T-helper 1 cell treated with Interleukin-12 subunit alpha and Interleukin-12 subunit beta and Interleukin-4 antibody, amounts not matched to agents 30 ng/mL and 1 ng/mL, for 36 hours (primary cell): ENCODE measurements at regions not wholly inside any gene's neighbourhood (a gene's known extent, or its start where the extent isn't known, plus 50 kb on each side); places are given as distances from the start of the nearest gene placed in this dataset.
"Not testable (repeated sequence)": the region's sequence is repeated elsewhere in the genome, so short reads cannot be mapped to it uniquely, and the experiment has no call there.

ENCODE experiments used
- intact Hi-C: fragments of 100-400 bp; cut with micrococcal nuclease; formaldehyde crosslinking; loops from one replicate; pipeline ENCODE4 v1.15.1; 2024

DNA sequence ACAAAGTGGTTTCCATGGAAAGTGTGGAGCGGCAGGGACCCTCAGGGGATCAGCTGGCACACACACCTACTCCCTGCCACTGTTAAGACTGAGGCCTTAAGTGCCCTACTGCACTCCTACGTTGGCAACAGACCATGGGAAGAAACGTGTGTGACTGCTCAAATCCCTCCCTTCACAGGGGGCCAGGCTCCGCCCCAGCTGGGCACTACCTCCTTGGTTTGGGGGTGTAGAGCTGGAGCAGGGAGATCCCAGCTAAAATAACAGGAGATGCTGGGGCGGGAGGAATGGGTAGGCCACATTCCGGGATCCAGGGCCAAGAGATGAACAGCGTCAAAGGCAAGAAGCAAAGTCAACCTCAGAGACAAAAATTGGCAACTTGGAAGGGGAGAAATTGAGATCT, 231.0 kb downstream of the EN1 start:
- intact Hi-C loops = no loop called here

DNA sequence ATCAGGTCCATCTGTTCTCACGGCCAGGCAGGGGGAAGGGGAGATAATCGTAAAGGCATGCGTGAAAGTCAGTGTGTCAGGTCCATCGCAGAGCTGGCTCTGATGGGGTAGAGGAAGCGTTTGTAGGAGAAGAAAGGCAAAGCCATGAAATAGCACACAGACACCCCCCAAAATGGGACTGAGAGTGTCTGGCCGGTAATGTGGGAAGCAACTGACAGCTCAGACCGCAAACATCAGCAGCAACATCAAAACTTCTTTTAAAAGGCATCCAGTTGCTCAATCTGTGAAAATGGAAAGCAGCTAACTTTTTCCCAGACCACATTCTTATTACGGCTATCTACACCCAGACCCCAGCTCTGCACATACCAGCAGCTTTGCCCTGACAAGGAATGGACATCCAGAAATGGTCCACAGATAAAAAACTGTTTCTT, 232.6 kb downstream of the EN1 start:
- intact Hi-C loops = no loop called here

DNA sequence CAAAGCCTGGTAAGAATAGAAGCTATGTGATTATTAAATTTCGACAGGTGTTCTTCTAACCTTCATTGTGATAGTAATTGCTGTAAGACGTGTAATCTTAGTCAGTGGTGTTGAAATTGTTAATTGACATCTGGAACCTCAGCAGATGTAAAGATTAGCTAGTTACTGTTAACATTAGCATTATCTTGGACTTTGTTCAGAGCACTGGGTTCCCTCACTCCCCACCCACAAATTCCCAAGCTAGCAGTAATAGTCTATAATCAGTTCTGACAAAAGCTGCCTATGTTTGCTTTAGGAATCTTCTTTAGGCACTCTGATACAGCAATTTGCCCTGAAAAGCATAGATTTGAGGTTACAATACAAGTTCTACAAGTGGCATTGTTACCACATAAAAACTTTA, 233.7 kb downstream of the EN1 start:
- intact Hi-C loops = no loop called here

DNA sequence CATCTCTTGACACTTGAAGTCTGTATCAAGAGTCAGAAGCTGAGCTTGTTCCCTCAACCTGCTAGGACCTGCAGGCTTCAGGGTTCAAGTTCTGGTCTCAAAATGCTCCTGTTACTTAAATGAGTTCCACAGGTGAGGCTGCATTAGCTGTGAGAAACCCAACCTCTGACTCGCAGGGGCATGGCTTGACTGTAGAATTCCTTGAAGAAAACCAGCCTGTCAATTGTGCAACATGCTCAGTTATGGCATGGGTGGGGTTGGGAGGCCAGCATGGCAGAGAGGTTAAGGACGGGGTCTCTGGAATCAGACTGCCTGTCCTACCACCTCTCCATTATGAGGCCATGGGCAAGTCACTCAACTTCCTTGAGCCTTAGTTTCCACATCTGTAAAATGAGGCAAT, 235.8 kb downstream of the EN1 start:
- intact Hi-C loops = no loop called here

DNA sequence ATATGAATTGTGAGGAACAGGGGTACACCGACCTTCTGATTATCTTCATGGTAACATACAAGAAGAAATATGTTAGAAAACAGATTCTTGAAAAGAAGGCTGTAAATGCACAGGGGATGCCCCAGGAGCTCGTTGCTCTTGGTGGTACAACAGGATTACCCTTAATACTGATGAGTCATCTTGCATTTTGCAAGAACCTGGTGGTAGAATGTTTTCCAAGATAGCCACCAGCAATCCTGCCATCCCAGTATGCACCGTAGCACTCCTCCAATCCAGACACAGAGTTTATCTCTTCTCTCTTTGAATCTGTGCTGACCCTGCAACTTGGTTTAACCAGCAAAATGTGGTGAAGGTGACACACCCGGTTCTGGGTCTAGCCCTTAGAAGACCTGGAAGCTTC, 238.3 kb downstream of the EN1 start:
- intact Hi-C loops = no loop called here

DNA sequence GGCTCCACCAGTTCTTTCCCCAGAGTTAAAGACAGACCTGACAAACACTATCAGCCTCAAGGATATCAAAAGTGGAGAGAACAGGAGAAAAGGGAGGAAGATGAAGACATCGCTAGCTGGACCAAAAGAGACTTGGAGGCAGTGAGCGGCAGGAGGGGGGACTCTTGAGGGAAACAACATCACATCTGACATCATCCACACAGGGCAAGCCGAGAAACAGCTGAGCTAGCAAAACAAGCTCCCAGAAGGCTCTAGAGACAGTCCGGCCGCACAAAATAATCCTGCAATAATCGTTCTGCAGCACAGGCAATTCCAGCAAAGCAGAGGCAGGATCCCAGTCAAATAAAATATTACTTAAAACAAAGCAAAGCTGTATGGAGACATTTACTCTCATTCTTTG, 239.8 kb downstream of the EN1 start:
- intact Hi-C loops = no loop called here

DNA sequence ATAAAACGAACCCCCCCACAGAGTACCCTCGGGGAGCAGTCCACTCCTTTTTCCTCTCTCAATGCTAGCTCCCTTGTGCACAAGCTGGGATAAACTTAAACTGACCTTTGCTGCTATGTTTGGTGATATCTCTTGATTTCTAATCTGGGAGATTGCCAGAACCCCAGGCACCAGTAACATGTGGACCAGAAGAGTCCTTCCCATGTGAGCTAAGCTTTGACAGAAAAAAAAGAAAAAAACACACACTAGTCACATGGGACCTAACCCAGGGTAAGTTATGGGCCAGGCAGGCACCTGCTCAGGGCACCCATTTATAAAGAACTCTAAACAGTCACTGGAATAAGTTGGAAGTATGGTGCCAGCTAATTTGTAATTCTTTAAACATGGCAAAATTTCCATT, 242.6 kb downstream of the EN1 start:
- intact Hi-C loops = no loop called here

DNA sequence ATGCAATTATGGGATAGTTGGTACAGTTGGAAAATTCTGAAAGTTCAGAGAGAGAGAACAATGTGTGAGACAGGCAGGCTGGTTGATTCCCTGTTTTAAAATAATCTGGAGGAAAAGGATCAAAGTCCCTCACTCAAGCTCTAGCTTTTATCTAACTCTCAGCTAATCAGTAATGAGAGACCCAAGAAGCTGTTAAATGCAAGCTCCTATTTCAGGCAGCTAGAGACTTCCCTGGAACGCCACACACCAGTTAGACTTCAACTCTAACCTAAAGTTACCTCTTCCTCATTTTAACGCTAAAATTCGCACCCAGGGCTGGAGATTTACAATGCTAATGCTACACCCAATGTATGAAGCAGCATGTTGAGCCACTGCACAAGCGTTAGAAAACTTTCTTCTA, 243.1 kb downstream of the EN1 start:
- intact Hi-C loops = no loop called here

DNA sequence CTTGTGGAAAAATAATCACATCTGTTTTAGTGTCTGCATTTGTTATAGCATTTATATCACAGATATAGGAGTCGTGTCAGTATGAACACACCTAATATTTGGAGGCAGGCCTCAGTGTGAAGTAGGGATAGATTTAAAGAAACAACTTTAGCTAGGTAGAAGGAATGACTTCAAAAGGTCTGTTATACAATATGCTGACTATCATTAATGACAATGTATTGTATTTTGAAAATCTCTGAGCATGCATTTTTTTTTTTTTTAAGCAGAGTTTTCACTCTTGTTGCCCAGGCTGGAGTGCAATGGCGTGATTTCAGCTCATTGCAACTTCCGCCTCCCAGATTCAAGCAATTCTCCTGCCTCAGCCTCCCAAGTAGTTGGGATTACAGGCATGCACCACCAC, 248.3 kb downstream of the EN1 start:
- intact Hi-C loops = no loop called here

DNA sequence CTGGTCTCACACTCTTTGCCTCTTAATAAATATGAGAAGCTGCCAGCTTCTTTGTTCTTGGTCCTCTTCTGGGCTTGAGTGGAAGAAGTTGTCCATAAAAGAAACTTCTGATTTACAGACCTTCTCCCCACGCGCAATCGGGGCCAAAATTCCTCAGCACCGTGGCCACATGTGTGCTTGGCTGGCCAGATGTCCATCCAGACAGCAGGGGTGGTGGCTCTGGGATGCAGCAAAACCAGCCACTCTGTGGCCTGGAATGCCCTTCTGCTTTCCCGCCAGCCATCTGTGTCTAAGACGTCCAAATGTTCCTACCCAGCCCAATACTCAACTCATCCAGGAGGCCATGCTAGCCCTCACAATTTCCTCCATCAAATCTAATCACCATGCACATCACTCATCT, 250.8 kb downstream of the EN1 start:
- intact Hi-C loops = no loop called here

DNA sequence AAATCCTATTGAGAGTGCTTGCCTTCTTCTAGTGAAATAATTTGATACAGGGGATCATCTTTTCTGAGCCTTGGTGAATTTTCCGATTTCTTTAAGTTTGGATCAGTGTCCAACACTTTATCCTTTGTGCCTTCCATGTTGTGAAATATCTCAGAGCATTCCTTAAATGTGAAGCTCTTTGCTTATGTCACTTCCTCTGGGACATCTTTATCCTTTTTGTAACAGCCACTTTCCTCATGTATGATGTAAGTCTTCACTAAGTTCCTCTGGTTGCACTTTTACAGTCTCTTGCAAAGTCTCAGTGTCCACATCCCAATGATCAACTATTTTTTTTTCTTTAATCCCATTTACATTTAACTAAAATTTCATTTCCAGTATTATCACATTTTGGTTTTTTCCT, 254.2 kb downstream of the EN1 start:
- intact Hi-C loops = no loop called here

DNA sequence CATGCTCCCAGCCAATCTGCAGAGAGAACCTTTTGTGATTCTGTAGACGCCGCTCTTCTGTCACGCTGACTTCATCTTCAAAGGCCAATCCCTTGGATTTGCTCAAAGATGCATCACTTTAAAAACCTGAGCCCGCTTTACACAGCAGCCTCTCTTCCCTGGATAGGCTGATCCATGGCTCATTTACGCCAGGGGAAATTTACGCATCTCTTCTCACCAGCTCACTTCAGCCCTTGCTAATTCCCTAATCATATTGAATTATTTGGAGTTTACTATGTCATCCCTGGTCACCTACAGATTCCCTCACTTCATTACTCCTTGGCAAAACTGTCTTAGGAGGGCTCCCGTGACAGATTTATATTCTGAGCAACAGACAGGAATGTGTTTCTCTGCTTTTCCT, 256.2 kb downstream of the EN1 start:
- intact Hi-C loops = no loop called here

DNA sequence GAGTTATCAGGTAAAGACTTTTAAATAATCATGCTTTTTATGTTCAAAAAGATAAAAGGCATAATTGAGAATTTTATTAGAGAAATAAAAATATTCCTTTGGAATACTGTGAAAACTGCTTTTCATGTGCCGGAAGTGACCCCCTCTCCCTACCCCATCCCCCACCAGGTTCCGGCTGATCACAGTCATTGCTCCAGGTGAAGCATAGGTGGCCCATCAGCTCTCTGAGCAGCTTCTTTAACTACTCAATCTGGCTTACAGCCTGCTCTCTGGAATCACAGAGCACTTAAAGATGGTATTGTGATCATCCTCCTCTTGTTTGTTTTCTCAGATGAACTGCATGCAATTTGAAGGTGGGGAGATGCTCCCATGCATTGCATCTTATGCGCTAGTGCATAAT, 257.7 kb downstream of the EN1 start:
- intact Hi-C loops = no loop called here

DNA sequence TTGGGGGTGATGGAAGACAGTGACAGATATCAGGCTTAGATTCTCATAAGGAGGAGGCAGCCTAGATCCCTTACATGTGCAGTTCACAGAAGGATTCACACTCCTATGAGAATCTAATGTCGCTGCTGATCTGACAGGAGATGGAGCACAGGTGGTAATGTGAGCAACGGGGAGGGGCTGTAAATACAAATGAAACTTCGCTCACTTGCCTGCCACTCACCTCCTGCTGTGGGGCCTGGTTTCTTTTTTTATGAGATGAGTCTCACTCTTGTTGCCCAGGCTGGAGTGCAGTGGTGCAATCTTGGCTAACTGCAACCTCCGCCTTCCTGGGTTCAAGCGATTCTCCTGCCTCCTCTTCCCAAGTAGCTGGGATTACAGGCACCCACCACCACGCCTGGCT, 258.6 kb downstream of the EN1 start:
- intact Hi-C loops = no loop called here

DNA sequence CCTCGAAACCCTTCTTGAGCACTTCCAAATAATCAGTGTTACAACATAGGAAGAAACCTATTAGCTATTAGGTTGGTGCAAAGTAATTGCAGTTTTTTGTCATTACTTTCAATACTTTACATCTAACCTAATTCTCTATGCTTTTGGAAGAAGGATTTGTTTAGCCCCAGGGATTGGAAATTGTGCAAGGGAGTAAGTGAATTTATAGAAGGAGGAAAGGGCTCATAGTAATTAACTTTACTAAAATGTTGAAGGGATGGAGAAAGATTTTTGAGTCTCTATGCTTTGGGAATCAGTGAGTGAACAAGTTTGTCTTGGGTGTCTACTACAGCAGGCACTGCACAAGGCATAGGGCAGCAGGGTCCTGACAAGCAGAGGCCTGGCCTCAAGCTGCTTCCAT, 261.1 kb downstream of the EN1 start:
- intact Hi-C loops = no loop called here

DNA sequence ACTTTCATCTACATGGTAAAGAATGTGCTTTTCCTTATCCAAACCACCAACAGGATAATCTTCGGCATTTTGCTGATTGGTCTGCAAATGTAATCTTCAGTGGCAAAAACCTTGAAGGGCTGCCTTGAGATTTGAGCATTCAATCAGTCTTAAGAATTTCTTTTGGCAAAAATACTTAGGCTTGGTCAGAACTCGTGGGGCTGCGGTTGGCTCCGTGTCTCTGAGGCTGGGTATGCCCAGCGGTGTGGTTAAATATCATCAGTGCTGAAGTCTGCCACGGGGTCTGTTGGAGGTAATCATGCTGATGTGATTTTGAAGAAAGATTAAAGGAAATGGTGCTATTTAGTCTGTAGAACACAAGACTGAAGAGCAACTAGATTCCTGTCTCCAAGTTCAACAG, 262.6 kb downstream of the EN1 start:
- intact Hi-C loops = no loop called here

DNA sequence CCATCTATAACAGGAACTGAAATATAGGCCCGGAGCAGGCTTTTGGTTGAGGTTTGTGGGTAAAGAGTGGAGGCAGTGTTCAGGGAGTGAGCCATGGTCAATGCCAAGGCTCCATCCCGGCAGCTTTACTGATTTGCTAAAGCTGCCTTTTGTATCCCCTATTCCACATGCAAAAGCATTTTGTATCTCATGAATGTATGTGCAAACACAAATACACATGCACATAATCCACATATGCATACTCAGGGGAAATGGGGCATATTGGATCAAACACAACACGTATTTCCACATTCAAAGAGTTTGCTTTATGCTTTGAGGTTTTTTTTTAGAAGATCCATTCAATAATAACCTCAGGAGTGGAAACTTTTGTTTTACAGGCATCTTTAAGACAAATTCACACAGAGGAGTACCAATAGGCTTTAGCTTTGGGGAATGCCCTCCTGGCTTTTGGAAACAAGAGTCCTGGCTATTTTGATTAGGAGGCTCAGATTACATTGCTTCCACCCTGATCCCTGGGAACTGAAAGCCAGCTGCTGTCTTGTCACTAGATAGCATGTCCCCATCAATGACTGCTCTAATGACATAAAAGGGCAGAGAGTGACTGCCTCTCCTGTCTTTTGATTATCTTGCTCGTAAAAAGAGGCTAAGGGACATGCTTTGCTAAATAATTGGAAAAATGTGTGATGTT, 263.2 kb downstream of the EN1 start:
- intact Hi-C loops = no loop called here

DNA sequence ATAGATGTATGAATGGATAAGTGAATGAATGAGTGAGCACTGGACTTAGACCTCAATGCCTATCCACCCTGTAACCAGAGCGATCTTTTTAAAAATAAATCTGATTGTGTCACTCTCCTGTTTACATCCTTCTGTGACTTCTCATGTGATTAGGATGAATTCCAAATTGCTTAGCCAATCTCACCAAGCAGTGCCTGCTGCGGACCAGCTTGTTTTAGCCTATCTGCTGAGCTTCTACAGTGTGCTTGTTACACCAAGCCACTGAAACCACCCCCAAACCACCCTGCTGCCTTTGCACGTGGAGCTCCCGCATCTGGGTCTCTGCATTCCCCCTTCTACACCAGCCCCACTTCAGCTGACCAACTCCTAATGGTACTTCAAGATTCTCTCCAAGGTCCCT, 265.4 kb downstream of the EN1 start:
- intact Hi-C loops = no loop called here

DNA sequence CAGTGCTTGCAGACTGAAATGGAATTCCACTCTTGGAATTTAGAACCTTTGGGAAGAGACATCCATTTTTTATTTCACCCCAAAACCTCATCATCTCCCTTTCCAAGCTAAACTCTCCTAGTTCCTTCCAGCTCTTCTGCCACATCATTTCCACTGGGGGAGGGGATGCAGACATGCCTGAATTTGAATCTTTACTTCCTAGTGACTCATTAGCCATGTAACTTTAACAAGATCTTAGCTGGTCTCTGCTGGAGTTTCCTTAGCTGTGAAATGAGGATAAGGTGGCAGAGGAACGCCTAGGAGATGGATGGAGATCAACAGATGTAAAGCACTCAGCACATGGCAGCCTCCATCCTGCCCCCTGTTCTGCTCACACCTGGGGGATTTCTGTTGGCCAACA, 266.8 kb downstream of the EN1 start:
- intact Hi-C loops = no loop called here

DNA sequence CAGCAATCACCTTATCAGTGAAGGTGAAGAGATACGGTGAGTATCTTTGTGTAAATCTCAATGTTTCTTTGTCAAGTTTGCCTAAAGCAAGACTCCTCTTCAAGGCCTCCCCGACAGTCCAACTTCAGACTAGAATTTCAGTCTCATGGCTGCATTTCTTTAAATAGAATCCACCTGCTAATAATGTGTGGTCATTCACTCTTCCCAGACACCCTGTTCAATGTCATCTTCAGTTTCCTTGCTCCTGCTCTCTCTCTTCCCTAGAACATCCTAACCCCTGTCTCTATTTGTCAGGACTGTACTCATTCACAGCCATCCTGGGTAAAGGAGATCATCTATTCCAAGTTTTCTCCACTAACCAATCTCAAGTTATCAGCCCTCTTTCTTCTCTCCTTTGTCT, 267.3 kb downstream of the EN1 start:
- intact Hi-C loops = no loop called here

DNA sequence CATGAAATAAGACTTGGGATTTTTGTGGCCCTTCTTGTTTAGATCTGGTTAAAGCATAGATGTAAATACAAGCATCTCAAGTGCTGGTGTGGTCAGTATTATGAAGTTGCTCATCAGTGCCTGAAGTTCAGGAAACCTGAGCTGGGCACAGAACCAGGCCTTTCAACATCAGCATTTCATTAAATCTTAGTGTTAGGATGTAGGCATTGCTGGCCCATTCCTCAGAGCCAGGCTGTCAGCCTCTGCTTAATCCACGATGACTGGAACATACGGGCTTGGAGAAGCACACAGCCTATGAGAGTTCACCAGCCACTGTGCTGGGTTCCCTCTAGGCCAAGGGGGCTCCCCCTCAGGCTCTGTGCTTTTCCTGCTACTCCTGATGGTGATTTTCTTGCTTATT, 270.2 kb downstream of the EN1 start:
- intact Hi-C loops = no loop called here

DNA sequence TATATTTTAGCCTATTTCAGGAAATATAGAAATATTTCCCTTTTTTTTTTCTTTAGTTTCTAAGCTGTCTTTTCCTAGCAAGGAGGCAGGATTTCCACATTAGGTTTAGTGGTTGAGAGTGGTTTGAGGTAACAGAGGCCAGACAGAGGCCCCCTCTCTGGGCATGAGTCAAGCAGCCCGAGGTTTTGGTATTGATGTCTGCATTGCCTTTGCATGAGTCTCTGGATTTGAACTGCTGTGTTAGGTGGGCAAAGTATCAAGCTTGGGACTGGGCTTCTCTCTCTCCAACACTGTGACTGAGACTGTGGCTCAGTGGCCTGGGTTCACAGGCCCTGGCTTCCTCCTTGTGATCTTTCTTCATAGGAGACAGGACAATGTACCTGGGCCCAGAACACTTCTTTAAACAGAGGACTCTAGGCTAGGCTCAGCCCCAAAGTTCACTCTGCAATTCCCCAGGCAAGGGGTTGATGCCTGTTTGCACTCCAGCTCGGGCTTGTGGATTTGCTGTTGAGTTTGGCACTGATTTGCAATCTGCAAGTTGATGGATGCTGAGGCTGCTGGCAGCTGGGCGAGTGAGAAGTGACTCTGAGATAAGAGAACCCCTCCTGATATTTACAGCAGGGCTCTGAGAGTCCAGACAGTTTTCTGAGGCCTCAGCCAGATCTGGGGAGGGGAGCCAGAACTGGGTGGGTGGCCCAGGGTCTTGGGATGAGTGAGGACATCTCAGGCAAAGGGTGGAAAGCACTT, 271.2 kb downstream of the EN1 start:
- intact Hi-C loops = no loop called here

DNA sequence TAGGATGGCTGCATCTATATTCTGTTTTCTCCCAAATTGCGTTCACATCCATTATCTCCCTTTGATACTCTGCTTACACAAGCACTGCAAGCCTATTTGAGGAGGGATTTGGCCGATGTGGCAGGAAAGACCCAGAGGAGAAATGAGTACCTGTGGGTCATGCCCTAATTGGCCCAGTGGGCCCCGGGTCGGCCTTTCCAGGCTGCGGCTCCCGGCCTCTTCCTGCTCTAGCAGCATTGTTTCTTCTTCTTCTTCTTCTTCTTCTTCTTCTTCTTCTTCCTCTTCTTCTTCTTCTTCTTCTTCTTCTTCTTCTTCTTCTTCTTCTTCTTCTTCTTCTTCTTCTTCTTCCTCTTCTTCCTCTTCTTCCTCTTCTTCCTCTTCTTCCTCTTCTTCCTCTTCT, 275.1 kb downstream of the EN1 start:
- intact Hi-C loops = not testable (repeated sequence)
